H9 (cell line): ENCODE measurements at regions not wholly inside any gene's neighbourhood (a gene's known extent, or its start where the extent isn't known, plus 50 kb on each side); places are given as distances from the start of the nearest gene placed in this dataset.

Experiments
- DNase-seq: peaks from one replicate; pipeline ENCODE4 v3.0.0-alpha.2; 2017
- H2AFZ ChIP-seq: one replicate; pipeline ENCODE4 v1.6.1; 2013; ENCODE audit warnings: mild to moderate bottlenecking, low read length, control low read depth, moderate library complexity
- H2AK5ac ChIP-seq: 2 replicates; pipeline ENCODE4 v1.6.1; 2013; ENCODE audit warnings: low read length, control low read depth, mixed read lengths; ENCODE audit not compliant: insufficient read length
- H2BK120ac ChIP-seq: one replicate; pipeline ENCODE4 v1.6.1; 2013; ENCODE audit warnings: low read depth, mild to moderate bottlenecking, low read length, control low read depth, inconsistent platforms; ENCODE audit not compliant: poor library complexity, severe bottlenecking
- H2BK12ac ChIP-seq: 2 replicates; pipeline ENCODE4 v1.6.1; 2013; ENCODE audit warnings: low read length, control low read depth, mixed read lengths, low read depth; ENCODE audit not compliant: insufficient read length
- H2BK15ac ChIP-seq: 2 replicates; pipeline ENCODE4 v1.6.1; 2013; ENCODE audit warnings: low read depth, low read length, control low read depth
- H2BK20ac ChIP-seq: one replicate; pipeline ENCODE4 v1.6.1; 2013; ENCODE audit warnings: low read depth, mild to moderate bottlenecking, low read length, control low read depth, inconsistent platforms; ENCODE audit not compliant: poor library complexity, severe bottlenecking
- H2BK5ac ChIP-seq: 2 replicates; pipeline ENCODE4 v1.6.1; 2013; ENCODE audit warnings: low read length, control low read depth, mixed read lengths; ENCODE audit not compliant: insufficient read length
- H3K14ac ChIP-seq: 2 replicates; pipeline ENCODE4 v1.6.1; 2013; ENCODE audit warnings: low read length, control low read depth; ENCODE audit not compliant: insufficient read depth
- H3K18ac ChIP-seq: 2 replicates; pipeline ENCODE4 v1.6.1; 2013; ENCODE audit warnings: low read depth, mild to moderate bottlenecking, mixed read lengths, low read length, control low read depth; ENCODE audit not compliant: insufficient read length
- H3K23ac ChIP-seq: 2 replicates; pipeline ENCODE4 v1.6.1; 2013; ENCODE audit warnings: low read length, control low read depth, mixed read lengths, low read depth; ENCODE audit not compliant: insufficient read length
- H3K23me2 ChIP-seq: 2 replicates; pipeline ENCODE4 v1.6.1; 2013; ENCODE audit warnings: low read depth, mild to moderate bottlenecking, mixed read lengths, low read length, control low read depth; ENCODE audit not compliant: insufficient read length, poor library complexity, severe bottlenecking
- H3K27ac ChIP-seq: 2 replicates; pipeline ENCODE4 v1.5.1; 2013; ENCODE audit warnings: low read length, control low read depth, mixed read lengths, low read depth; ENCODE audit not compliant: insufficient read length
- H3K27me3 ChIP-seq: 2 replicates; pipeline ENCODE4 v1.6.1; 2013; ENCODE audit warnings: low read length, control low read depth, inconsistent platforms; ENCODE audit not compliant: insufficient read depth
- H3K4ac ChIP-seq: 2 replicates; pipeline ENCODE4 v1.6.1; 2013; ENCODE audit warnings: low read depth, mild to moderate bottlenecking, control low read depth, inconsistent platforms, low read length, moderate library complexity
- H3K4me1 ChIP-seq: 2 replicates; pipeline ENCODE4 v1.6.1; 2013; ENCODE audit warnings: low read length, control low read depth, inconsistent platforms; ENCODE audit not compliant: insufficient read depth
- H3K4me2 ChIP-seq: 2 replicates; pipeline ENCODE4 v1.6.1; 2013; ENCODE audit warnings: low read length, control low read depth, mixed read lengths; ENCODE audit not compliant: insufficient read length, insufficient read depth
- H3K56ac ChIP-seq: 2 replicates; pipeline ENCODE4 v1.6.1; 2013; ENCODE audit warnings: low read depth, mild to moderate bottlenecking, mixed read lengths, low read length, control low read depth; ENCODE audit not compliant: insufficient read length
- H3K79me1 ChIP-seq: 2 replicates; pipeline ENCODE4 v1.6.1; 2013; ENCODE audit warnings: low read depth, mild to moderate bottlenecking, moderate library complexity, low read length, control low read depth, inconsistent platforms; ENCODE audit not compliant: insufficient read depth, poor library complexity, severe bottlenecking
- H3K79me2 ChIP-seq: 2 replicates; pipeline ENCODE4 v1.6.1; 2013; ENCODE audit warnings: low read length, control low read depth, inconsistent platforms; ENCODE audit not compliant: insufficient read depth
- H3K9ac ChIP-seq: 2 replicates; pipeline ENCODE4 v1.6.1; 2013; ENCODE audit warnings: low read length, control low read depth, mixed read lengths; ENCODE audit not compliant: insufficient read length; ENCODE audit errors: extremely low read depth
- H3K9me3 ChIP-seq: one replicate; pipeline ENCODE4 v1.6.1; 2013; ENCODE audit warnings: low read depth, low read length, inconsistent platforms; ENCODE audit not compliant: control insufficient read depth
- H3T11ph ChIP-seq: one replicate; pipeline ENCODE4 v1.6.1; 2013; ENCODE audit warnings: mild to moderate bottlenecking, low read length, control low read depth, inconsistent platforms
- H4K20me1 ChIP-seq: one replicate; pipeline ENCODE4 v1.6.1; 2013; ENCODE audit not compliant: control insufficient read depth, insufficient read length, insufficient read depth
- H4K5ac ChIP-seq: 2 replicates; pipeline ENCODE4 v1.6.1; 2013; ENCODE audit warnings: low read depth, mild to moderate bottlenecking, mixed read lengths, low read length, control low read depth; ENCODE audit not compliant: insufficient read length
- H4K8ac ChIP-seq: replicated peaks from 2 replicates; pipeline ENCODE4 v1.6.1; 2013; ENCODE audit warnings: low read length, control low read depth, mixed read lengths, low read depth; ENCODE audit not compliant: insufficient read length
- H4K91ac ChIP-seq: 2 replicates; pipeline ENCODE4 v1.6.1; 2013; ENCODE audit warnings: low read depth, mild to moderate bottlenecking, moderate library complexity, mixed read lengths, low read length, control low read depth; ENCODE audit not compliant: insufficient read length
- H3K27ac Mint-ChIP-seq, 3 experiments: 2 replicates in 2 of 3; 3 replicates in 1 of 3; pipeline ENCODE4 v1.8.0; 2020 to 2021; ENCODE audit warnings: mixed read lengths in 3 of 3, mild to moderate bottlenecking in 1 of 3, moderate library complexity in 1 of 3
- H3K27me3 Mint-ChIP-seq: 2 replicates; pipeline ENCODE4 v1.8.0; 2021; ENCODE audit warnings: low read depth, mild to moderate bottlenecking, moderate library complexity, mixed read lengths
- H3K36me3 Mint-ChIP-seq, 3 experiments: 2 replicates in 2 of 3; 3 replicates in 1 of 3; pipeline ENCODE4 v1.8.0; 2020 to 2021; ENCODE audit warnings: low read depth in 3 of 3, mixed read lengths in 3 of 3; ENCODE audit not compliant: insufficient read depth in 1 of 3
- H3K4me1 Mint-ChIP-seq, 2 experiments: 2 replicates each; pipeline ENCODE4 v1.8.0; 2020; ENCODE audit warnings: mixed read lengths in 2 of 2
- H3K4me3 Mint-ChIP-seq, 2 experiments: 2 replicates in 1 of 2; 3 replicates in 1 of 2; pipeline ENCODE4 v1.8.0; 2020 to 2021; ENCODE audit warnings: mild to moderate bottlenecking in 2 of 2, mixed read lengths in 2 of 2, moderate library complexity in 1 of 2
- H3K9me3 Mint-ChIP-seq, 2 experiments: 2 replicates in 1 of 2; 3 replicates in 1 of 2; pipeline ENCODE4 v1.8.0; 2020; ENCODE audit warnings: mild to moderate bottlenecking in 2 of 2, mixed read lengths in 2 of 2, moderate library complexity in 1 of 2
- CTCF ChIP-seq: fragments of 200-600 bp; sonication (generic); conservative IDR thresholded peaks from 3 replicates; pipeline ENCODE4 v1.8.0; 2021; ENCODE audit warnings: antibody characterized with exemption, mild to moderate bottlenecking
- WGBS: extraction: QIAGEN DNeasy Blood & Tissue Kit; methylation state at CpG from one replicate; pipeline ENCODE4 v1.1.7; 2013; ENCODE audit warnings: missing lambda C conversion rate, low lambda C conversion rate, mixed read lengths; ENCODE audit not compliant: insufficient read length; ENCODE audit errors: extremely low coverage; 5-methylcytosine and 5-hydroxymethylcytosine counted together

DNA sequence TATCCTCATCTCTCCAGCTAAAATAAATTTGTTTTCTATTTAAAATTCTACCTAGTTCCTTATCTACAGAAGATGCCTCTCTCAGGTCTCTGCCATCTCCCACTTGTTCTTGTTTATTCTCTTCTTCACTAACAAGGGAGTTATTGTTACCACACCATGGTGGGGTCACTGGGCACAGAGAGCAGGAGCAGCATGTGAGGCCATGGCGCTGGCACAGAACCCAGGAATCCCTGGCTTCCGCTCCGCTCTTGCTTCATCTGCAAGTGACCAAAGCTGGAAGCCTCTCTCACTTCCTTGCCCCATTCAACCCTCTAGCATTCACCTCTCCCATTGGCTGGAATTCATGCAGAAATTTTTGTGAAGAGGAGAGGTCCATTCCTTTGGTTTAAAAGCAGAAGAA lies 190.7 kb upstream of the NCAM1 start:
- Mint-ChIP-seq H3K27ac (no peak overlapping the region), H3K9me3 (no peaks in the 10 kb centered on the region; a peak in 1 of 5 replicates), H3K27me3 (peaks cover 7% of the 10 kb centered on the region), H3K4me1 (no peaks in the 10 kb centered on the region), H3K4me3 (no peak overlapping the region), H3K36me3 (no peaks in the 10 kb centered on the region; a peak in 2 of 7 replicates)
- Histone ChIP-seq H2BK15ac (no peak overlapping the region), H3K4me1 (no peaks in the 10 kb centered on the region), H4K20me1 (no peaks in the 10 kb centered on the region), H2BK12ac (no peak overlapping the region), H3K27me3 (no peaks in the 10 kb centered on the region), H4K5ac (no peak overlapping the region), H2BK120ac (no peak overlapping the region), H3K27ac (no peak overlapping the region), H2BK5ac (no peak overlapping the region), H3K9ac (no peak overlapping the region), H3T11ph (no peak overlapping the region), H2BK20ac (no peak overlapping the region), H3K23ac (no peak overlapping the region), H2AK5ac (no peak overlapping the region), H3K79me1 (no peaks in the 10 kb centered on the region), H4K8ac (no peak overlapping the region), H3K18ac (no peak overlapping the region), H3K14ac (no peak overlapping the region), H3K23me2 (no peaks in the 10 kb centered on the region), H3K56ac (no peak overlapping the region), H4K91ac (no peak overlapping the region), H3K9me3 (no peaks in the 10 kb centered on the region), H3K4me2 (no peak overlapping the region), H2AFZ (no peak overlapping the region), H3K79me2 (no peaks in the 10 kb centered on the region), H3K4ac (no peak overlapping the region)
- WGBS = no CpG with 5 or more reads among the region's 3 CpGs
- no peak for TF ChIP-seq CTCF
- DNase-seq = no peak
